NCI-H748 treated with DMSO at 0.1 percent for 48 hours (cell line): ENCODE measurements at regions not wholly inside any gene's neighbourhood (a gene's known extent, or its start where the extent isn't known, plus 50 kb on each side); places are given as distances from the start of the nearest gene placed in this dataset.
"Not testable (repeated sequence)": the region's sequence is repeated elsewhere in the genome, so short reads cannot be mapped to it uniquely, and the experiment has no call there.

Experiments
- DNase-seq: peaks from one replicate; lab custom pipeline; 2025; lab: John Stamatoyannopoulos, UW

DNA sequence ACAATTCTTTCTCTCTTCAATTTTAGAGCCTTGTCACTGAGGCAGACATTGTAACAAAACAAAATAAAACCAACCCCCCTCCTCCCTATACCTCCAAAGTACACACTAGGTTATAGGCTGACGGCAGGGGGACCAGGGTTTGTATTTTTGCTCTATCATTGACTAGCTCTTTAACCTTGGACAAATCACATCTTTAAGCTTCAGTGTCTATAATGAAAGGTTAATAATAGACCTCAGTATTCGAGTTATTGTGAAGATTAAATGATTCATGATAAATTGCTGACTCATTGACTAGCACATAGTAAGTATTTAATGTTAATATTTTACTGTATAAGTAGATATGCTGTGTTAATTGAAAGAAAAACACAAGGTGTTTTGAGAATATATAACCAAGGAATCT lies 1267.6 kb upstream of the ADGRL2 start:
- no peak for DNase-seq

DNA sequence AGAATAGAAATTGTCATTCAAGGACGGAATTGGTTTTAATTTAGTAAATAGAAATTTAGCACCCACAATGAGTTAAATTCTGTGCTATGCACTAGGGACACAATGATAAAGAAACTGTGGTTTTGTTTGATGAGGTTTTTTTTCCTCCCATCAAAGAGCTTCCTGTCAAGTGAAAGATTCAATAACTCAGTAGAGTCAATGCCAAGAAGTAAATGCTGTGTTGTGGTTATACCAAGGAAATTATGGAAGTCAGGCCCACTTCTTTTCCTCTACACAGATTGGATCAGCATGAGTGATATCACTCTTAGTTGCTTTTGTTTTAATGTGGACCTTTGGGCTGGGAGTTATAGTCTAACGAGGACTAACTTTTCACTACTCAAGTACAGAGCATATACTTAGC lies 1269.6 kb upstream of the ADGRL2 start:
- DNase-seq = no peak

DNA sequence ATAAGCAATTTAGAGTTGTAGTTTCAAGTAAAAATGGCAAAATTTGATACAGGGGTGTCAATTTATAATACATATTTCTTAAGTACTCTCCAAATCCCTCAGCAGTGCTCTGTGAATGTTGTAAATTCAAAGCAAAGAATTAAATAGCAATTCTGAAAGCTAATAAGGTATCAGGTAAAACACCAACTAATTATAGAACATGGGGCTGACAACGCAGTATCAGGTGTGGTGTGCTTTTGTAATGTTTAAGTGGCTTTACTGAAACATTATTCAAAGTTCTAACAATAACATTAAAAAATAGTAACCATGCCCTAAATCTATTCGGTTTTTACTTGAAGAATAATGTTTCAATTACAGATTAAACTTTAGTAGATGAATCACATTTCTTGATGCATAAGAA lies 1271.2 kb upstream of the ADGRL2 start:
- DNase-seq = no peak

DNA sequence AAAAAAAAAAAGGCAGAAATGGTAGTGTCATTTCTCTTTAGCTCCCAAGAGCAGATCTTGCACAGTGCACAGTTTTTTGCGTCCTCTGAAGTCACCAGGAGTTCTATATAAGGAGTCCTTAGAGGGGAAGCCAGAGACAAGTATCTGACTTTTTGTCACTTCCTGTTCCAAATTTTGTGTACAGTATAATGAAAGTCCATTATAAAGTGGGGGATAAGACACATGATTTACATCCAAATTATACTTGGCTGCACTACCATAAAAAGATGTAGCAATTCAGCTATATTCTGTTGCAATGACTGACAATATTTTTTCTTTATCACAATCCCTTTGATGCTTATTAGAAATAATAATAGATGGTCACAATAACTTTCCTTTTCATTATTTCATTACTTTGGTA lies 1276.9 kb upstream of the ADGRL2 start:
- DNase-seq = no peak

DNA sequence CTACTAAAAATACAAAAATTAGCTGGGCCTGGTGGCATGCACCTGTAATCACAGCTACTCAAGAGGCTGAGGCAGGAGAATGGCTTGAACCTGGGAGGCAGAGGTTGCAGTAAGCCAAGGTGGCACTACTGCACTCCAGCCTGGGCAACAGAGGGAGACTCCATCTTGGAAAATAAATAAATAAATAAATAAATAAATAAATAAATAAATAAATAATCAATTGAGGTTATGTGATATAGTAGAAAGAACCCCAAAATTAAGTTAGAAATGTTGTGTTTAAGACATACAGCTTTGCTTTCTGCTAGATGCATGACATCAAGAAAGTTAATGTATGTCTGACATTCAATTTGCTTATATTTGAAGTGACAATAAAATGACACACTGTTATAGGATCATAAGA lies 1277.7 kb upstream of the ADGRL2 start:
- DNase-seq = not testable (repeated sequence)

DNA sequence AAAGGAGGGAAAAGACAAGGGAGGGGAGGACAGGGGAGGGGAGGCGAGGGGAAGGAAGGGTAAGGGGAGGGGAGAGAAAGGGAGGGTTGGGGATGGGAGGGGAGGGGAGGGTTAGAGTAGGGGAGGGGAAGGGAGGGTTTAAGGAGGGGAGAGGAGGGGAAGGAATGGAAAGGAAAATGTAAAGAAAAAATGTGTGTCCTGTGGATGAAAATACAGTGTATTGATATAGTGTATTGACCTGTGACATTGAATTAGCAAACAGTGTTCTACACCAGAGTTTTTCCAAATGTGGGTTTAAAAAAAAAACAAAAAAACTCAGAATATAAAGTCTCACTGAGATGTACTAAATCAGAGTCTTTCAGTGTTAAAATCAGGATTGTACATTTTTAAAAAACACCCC lies 1279.8 kb upstream of the ADGRL2 start:
- no peak for DNase-seq

DNA sequence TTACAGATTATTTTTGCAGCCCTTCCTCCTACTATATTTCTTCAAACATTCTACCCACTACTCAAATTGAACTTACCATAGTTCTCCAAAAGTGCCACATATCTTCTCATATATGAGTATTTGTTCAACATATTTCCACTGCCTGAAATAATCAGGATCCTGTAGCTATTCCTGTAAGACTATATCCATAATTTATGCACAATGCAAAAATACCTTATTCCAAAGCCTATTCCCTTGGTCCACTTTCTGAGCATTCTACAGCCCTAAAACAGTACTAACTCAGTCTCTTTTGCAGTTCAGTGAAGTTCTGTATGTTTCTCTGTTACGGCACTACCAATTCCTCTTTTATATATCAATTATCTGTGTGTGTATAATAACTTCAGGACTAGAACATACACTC lies 1283.7 kb upstream of the ADGRL2 start:
- no peak for DNase-seq

DNA sequence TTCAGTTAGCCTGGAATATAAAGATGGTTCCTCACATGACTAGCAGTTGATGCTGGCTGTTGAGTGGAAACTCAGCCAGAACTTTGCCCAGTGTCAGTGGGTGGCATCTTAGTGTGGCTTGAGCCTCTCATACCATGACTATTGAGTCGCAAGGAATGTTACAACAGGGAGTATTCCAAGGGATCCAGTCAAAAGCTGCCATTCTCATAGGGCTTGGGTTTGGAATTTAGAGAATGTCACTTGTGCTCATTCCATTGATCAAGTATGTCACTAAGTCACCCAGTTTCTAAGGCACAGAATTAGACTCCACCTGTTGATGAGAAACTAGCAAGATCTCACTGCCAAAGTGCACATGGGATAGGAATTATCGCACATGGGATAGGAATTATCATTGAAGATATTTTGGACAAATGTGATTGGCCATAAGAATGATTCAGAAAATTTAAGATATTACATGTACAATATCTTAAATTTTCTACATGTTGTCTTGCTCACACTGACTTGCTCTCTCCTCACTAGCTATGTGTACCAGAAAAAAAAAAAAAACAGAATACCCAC lies 1290.7 kb upstream of the ADGRL2 start:
- no peak for DNase-seq

DNA sequence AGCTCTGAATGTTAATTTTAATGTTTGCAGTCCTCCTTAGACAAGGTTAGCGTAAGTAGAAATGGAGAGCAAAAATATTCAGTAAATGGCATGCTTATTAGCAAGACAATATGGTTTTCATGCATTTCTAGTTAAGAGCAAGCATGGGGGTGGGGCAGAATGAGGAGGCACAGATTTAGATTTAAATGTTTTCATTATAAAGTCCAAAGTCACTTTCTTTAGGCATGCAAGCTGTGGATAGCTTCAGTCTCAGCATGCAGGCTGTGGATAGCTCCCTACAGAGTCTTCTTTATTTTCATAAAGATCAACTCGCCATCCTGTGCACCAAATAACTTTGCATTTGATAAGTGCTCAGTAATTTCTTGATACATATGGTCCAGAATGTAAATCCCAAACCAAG lies 1294.5 kb upstream of the ADGRL2 start:
- DNase-seq = no peak

DNA sequence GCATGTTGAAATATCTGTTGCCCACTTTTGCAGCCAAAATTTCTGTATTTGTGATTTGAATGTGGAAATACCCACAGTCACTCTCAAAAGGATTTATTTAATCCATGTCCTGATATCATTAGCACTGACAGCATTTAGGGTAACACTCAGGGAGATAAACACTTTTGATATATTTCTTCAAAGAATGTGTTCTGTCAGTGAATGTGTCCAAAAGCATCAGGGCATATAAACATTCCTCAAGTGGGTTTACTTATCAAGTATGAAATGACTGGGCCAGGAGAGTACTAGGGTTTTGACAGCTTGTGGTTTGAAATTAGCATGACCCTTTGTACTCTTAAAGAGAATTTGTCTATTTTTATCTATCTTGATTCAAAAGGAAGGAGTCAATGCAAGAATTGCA lies 1302.1 kb upstream of the ADGRL2 start:
- no peak for DNase-seq

DNA sequence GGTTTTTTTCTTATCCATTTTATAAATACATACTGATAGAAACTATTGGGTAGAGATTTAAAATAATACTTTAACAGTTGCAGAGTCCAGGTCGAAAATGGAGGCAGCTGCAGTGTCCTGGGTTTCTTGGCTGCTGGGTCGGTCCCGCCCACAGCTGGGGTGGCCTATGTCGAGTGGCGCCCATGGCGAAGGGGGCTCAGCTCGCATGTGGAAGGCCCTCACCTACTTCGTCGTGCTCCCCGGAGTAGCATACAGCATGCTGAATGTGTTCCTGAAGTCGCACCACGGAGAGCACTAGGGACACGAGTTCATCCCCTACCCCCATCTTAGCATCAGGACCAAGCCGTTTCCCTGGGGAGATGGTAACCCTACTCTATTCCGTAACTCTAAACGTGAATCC lies 1304.9 kb upstream of the ADGRL2 start:
- no peak for DNase-seq

DNA sequence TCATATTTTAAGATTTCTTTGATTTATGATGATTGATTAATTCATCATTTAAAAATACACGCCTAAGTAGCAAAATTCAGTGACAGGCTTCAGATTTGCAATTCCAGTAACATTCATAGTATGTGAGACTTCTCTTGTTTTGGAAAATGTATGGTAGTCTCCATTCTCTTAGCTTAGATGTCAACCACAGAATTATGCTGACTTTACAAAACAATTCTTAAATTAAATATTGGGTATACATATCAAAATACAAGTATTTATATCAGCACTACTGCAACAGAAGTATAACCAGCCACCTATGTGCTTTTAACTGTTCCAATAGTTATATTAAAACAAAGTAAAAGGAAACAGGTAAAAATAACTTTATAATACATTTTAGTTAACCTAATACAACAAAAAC lies 1328.6 kb upstream of the ADGRL2 start:
- DNase-seq = no peak

DNA sequence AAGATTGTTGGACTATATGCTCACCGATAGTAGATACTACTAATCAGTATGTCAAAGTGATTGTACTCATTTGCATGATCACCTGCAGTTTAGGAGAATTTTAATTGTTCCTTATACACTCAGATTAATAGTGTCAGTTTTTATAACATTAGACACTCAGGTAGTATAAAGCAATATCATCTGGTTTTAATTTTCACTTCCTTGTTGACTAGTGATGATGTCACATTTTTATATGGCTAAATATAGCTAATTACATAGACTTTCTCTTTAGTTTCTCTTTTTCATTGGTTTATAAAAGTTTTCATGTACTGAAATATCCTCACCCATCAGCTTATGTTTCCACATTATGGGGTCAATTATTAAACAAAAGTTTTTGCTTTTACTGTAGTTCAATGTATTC lies 1332.4 kb upstream of the ADGRL2 start:
- no peak for DNase-seq

DNA sequence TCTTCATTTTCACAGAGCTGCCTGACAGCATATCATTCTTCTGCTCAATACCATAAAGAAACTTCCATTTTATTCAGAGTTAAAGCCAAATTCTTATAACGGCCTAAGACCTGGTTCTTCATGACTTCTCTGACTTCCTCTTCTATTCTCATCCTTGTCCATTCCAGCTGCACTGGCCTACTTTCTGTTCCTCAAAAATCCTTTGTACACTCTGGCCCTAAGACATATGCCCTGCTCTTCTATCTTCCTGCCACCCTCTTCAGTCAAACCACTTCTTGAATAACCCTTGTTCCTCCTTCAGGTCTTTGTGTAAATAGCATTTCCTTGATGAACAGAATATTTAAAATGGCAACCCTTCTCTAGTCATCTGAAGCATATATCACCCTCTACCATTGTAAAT lies 1338.7 kb upstream of the ADGRL2 start:
- DNase-seq = no peak

DNA sequence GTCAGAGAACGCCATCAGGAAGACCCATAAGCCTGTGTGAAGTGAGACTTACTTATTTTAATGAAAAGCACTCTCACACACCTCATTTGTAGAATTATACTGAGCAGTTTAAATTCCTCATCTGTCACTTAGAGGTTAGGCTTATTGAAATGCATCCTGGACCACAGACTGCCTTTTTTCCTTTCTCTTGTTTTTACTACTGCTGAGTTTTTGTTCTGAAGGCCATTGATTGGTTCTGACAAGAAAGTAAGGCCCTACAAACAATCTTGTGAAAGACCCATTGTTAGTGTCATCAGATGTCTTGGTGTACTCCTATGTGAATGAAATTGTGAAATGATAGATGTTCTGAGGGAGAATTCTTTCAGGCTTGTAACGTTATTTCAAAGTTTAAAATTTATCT lies 1343.3 kb upstream of the ADGRL2 start:
- DNase-seq = no peak

DNA sequence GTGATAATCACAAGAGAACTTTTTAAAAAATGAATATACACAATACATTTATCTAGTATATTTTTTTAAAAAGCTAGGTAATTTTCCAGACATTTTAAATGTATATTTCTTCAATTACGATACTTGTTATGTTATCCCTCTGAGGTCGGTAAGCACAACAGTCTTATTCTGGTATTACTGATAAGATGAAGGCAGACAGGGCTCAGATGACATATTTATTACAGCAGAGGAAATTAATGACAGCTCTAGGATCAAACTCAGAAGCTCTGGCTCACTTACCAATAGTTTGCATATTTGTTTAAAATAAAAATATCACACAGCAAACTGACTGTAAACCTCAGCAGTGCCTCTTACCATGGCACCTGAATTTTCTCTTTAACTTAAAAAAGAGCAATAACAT lies 1347.0 kb upstream of the ADGRL2 start:
- no peak for DNase-seq

DNA sequence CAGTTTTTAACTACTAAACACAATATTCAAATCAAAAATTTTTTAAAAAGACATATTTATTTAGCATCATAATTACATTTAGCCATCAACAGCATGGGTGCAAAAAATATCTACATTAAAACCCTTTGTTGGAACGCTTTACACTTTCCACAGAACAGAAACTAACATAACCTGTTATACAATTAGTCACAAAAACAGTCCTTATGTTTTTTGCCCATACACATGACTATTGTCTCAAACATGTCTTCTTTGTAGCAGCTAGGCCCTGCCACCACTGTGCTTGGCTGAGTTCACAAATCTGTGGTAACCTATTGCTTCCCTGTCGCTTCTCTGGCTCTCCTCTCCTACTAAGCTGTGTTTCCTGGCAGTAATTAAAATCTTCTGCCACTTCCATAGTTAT lies 1350.0 kb upstream of the ADGRL2 start:
- DNase-seq = no peak

DNA sequence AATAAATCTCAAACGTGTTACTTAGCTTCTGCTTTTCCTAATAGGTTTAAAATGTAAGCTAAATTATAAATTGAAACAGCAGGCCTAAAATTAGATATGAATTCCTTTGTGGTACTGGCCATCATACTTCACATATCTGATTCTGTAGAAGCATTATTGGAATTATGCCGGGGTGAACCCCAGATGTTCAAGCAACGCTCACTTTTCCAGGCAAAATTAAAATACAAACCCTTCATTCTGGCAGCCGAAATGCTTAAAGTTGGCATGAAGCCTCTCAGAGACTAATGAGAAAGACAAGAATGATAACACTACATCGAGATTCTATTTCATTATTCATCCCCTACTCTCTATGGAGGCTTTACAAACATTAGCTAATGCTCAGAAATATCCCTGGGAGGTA lies 1352.7 kb upstream of the ADGRL2 start:
- DNase-seq = no peak

DNA sequence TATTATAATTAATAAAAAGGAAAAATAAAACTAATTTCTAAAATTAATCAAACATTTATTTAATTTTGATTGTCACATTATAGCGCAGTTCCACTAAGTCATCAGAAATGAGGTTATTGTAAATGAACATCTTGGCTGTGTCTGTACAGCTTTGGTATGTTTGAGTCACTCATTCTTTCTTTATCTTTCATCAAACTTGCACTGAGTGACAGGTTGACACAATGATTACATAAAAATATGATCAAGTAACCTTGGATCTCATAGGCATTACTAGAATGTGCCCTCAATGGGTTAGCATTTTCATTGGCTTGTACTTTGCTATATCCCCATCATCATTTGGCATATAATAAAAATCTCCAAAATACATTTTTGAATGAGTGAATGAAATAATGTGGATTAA lies 1353.2 kb upstream of the ADGRL2 start:
- DNase-seq = no peak

DNA sequence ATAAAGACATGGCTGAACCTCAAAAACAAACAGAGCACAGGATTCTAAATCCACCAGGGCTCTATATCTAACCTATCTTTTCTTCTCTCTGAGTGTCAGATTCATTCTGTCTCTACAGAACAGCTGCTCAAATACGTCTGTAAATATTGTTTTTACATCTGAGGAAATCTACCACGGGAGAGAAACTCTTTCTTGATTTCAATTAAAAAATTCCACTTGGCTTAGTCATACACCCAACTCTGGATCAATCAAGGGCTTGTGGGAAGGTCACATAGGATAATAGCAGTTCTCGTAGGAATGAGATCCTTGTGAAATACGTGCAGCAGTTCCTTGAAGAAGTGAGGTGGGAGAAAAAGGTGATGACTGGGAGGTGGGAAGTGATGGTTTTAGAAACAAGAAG lies 1355.7 kb upstream of the ADGRL2 start:
- DNase-seq = no peak

DNA sequence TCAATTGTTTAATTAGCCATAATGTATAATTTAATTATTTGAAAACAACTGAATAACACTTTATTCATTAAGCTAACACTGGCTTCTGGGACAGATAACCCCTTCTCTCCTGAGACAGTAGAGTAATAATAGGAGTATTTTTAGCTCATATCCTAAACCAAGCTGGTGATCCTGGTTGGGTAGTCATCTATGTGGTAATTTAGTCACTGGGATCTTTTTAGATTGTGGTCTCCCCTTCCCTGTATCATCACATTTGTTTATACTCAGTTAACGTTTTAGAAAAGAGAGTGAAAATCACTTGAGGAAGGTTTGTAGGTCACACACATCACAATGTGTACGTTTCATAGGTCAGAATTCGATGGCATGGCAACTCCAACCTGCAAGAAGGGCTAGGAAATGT lies 1356.6 kb upstream of the ADGRL2 start:
- no peak for DNase-seq

DNA sequence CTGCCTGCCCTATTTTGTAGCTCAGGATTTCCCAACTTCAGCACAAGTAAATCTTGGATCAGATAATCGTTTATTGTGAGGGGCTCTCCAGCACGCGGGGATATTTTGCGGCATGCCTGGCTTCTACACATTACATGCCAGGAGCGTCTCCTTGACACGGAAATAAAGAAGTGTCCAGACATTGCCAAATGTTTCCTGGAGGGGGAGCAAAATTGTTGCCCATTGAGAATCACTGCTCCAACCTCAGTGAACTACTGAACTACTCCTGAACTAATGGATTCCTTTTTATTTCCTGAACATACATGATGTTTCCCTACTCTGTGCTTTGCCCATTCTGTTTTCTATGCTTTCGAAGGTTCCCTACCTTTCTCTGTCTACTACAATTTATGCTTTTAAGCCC lies 1359.1 kb upstream of the ADGRL2 start:
- no peak for DNase-seq

DNA sequence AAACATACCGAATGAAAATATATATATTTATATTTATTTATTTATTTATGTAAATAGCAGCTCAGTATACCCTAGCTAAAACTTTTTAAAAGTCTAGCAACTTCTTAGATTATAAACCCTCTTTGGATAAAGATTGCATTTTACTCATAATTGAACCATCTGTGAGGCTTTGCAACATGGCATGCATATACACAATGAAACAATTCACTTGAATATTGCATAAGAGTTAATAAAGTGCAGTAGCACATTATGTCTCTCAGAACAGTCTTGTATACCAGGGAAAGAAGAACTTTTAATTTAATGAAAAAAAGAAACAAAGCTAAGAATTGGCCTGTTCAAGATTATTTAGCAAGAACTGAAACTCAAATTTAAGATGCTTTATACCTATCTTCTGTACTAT lies 1363.9 kb upstream of the ADGRL2 start:
- DNase-seq = no peak

DNA sequence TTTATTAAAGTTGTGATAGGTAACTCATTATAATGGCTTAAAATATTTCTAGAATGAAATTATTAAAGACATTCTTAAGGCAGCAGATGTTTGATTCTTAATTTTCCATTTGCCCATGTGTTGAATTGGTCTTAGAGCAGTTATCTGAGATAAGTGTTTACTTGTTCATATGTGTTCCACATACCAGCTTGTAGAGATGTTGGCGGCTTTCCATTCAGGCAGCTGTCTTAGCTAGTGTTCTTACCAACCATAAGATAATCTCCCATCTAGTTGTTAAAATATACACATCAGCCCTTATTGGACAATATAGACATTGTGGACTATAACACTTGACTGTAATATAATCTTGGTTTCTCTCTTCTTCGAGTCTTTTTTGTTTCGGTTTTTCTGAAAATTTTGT lies 1372.9 kb upstream of the ADGRL2 start:
- DNase-seq = no peak

DNA sequence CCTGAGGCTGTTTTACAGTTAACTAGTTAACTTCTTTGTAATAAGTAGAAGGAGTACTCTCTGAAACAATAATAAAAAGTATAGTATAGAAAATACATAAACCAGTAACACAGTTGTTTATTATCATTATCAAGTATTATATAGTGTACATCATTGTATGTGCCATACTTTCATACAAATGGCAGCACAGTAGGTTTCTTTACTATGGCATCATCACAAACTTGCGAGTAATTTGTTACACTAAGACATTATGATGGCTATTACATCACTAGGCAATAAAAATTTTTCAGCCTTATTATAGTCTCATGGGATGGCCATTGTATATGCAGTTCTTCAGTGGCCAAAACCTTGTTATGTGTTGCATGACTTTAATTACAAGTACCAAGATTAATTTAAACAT lies 1376.5 kb upstream of the ADGRL2 start:
- no peak for DNase-seq
